SK-N-SH (cell line): ENCODE measurements at regions not wholly inside any gene's neighbourhood (a gene's known extent, or its start where the extent isn't known, plus 50 kb on each side); places are given as distances from the start of the nearest gene placed in this dataset.

Experiments used
- CTCF ChIP-seq: fragments of 200-600 bp; sonication (generic); IDR thresholded peaks from 2 replicates; pipeline ENCODE4 v1.6.1; 2017; ENCODE audit warnings: antibody characterized with exemption, mild to moderate bottlenecking, moderate library complexity
- RCOR1 ChIP-seq: fragments of 150-350 bp; IDR thresholded peaks from 2 replicates; pipeline ENCODE4 v1.6.1; 2017; ENCODE audit warnings: antibody characterized with exemption, low read length
- REST ChIP-seq: IDR thresholded peaks from 2 replicates; pipeline ENCODE4 v1.6.1; 2012; ENCODE audit warnings: mild to moderate bottlenecking, low read depth, low read length, moderate library complexity
- TCF12 ChIP-seq: IDR thresholded peaks from 2 replicates; pipeline ENCODE4 v1.4.0; 2012
- YY1 ChIP-seq: IDR thresholded peaks from 2 replicates; pipeline ENCODE4 v1.4.0; 2012; ENCODE audit warnings: low read depth, mild to moderate bottlenecking
- ZBTB33 ChIP-seq: IDR thresholded peaks from 2 replicates; pipeline ENCODE4 v1.4.0; 2012; ENCODE audit warnings: low read depth, borderline replicate concordance

- no peak for TF ChIP-seq CTCF
- no peak for TF ChIP-seq YY1
- no peak for TF ChIP-seq TCF12
- TF ChIP-seq ZBTB33, result no peak
- TF ChIP-seq REST, result no peak
- TF ChIP-seq RCOR1, result no peak
Measured at GRCh38 chr16:35911899-35912298, 2452.5 kb downstream of the TP53TG3F start.
